Nephron (organoid): ENCODE measurements at regions not wholly inside any gene's neighbourhood (a gene's known extent, or its start where the extent isn't known, plus 50 kb on each side); places are given as distances from the start of the nearest gene placed in this dataset.
"Not testable (repeated sequence)": the region's sequence is repeated elsewhere in the genome, so short reads cannot be mapped to it uniquely, and the experiment has no call there.

Source experiments
- H3K27ac Mint-ChIP-seq, 3 experiments: 2 replicates each; pipeline ENCODE4 v1.8.0; 2020; ENCODE audit warnings: mixed read lengths in 3 of 3, mild to moderate bottlenecking in 2 of 3, moderate library complexity in 1 of 3
- H3K27me3 Mint-ChIP-seq: 2 replicates; pipeline ENCODE4 v1.8.0; 2021; ENCODE audit warnings: low read depth, mild to moderate bottlenecking, moderate library complexity, mixed read lengths
- H3K36me3 Mint-ChIP-seq: 2 replicates; pipeline ENCODE4 v1.8.0; 2020; ENCODE audit warnings: low read depth, mixed read lengths
- H3K4me1 Mint-ChIP-seq: 2 replicates; pipeline ENCODE4 v1.8.0; 2020; ENCODE audit warnings: mixed read lengths
- H3K4me3 Mint-ChIP-seq, 3 experiments: 2 replicates each; pipeline ENCODE4 v1.8.0; 2020; ENCODE audit warnings: mild to moderate bottlenecking in 3 of 3, mixed read lengths in 3 of 3, moderate library complexity in 2 of 3
- H3K9me3 Mint-ChIP-seq: 2 replicates; pipeline ENCODE4 v1.8.0; 2020; ENCODE audit warnings: mixed read lengths
- TF ChIP-seq, protein P1 (sequence below), 3 experiments: fragments of 200-600 bp; sonication (generic); IDR thresholded peaks; one replicate each; pipeline ENCODE4 v1.5.0; 2021; ENCODE audit warnings: antibody characterized with exemption in 3 of 3; ENCODE audit not compliant: unreplicated experiment in 3 of 3

DNA sequence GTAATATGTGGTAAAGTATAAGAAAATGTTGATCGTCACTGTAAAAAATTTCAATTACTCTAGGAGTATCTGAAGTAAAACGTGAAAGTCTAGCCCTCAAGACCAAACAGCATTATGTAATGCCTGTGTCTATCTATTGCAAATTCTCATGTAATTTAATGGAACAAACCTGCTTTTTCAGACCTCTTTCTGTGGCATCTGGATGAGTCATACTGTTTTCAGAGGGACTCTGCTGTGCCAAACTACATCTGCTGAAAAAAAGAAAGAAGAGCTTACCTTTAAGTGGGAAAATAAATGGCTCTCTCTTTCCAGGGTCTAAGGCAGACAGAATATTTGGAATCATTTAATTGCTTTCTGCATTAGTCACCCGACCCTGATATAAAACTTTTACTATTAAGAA, 89.8 kb upstream of the ARMCX2 start:
- Mint-ChIP-seq H3K4me1 (peaks cover 15% of the 10 kb centered on the region), H3K9me3 (peaks cover 6% of the 10 kb centered on the region), H3K27ac (no peak overlapping the region), H3K36me3 (no peaks in the 10 kb centered on the region), H3K27me3 (peaks cover 5% of the 10 kb centered on the region), H3K4me3 (no peak overlapping the region)
- TF ChIP-seq, protein P1, sequence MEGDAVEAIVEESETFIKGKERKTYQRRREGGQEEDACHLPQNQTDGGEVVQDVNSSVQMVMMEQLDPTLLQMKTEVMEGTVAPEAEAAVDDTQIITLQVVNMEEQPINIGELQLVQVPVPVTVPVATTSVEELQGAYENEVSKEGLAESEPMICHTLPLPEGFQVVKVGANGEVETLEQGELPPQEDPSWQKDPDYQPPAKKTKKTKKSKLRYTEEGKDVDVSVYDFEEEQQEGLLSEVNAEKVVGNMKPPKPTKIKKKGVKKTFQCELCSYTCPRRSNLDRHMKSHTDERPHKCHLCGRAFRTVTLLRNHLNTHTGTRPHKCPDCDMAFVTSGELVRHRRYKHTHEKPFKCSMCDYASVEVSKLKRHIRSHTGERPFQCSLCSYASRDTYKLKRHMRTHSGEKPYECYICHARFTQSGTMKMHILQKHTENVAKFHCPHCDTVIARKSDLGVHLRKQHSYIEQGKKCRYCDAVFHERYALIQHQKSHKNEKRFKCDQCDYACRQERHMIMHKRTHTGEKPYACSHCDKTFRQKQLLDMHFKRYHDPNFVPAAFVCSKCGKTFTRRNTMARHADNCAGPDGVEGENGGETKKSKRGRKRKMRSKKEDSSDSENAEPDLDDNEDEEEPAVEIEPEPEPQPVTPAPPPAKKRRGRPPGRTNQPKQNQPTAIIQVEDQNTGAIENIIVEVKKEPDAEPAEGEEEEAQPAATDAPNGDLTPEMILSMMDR (IDR thresholded peaks at IDR 0.05; ENCODE audit: unreplicated experiment in 3 of 3), result no peak

DNA sequence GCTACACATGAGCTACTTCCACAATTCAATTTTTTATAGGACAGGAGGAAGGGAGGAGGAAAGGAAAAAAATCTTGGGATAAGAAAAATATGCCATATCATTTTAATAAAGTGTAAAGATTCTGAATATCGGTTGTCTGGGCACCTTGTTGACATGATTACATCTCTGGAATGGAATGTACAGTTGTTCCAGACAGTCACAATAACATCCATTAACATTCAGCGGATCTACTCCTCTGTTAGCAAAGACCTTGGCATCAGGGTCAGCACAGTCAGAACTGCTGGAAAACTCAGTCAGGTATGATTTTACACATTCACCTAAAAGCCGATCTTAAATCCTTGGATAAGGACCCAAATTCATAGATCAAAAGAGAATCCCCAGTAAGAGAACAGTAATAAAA, 85.4 kb upstream of the ARMCX2 start:
- H3K9me3 Mint-ChIP-seq, result no peaks in the 10 kb centered on the region
- peak overlapping the region; percentile 48 to 77 (median 55) for H3K27ac Mint-ChIP-seq
- H3K27me3 Mint-ChIP-seq, result no peaks in the 10 kb centered on the region
- TF ChIP-seq, protein P1 (IDR thresholded peaks at IDR 0.05; ENCODE audit: unreplicated experiment in 3 of 3), result no peak
- H3K4me1 Mint-ChIP-seq, result peaks cover 17% of the 10 kb centered on the region
- H3K4me3 Mint-ChIP-seq, result no peak overlapping the region
- H3K36me3 Mint-ChIP-seq, result no peaks in the 10 kb centered on the region

DNA sequence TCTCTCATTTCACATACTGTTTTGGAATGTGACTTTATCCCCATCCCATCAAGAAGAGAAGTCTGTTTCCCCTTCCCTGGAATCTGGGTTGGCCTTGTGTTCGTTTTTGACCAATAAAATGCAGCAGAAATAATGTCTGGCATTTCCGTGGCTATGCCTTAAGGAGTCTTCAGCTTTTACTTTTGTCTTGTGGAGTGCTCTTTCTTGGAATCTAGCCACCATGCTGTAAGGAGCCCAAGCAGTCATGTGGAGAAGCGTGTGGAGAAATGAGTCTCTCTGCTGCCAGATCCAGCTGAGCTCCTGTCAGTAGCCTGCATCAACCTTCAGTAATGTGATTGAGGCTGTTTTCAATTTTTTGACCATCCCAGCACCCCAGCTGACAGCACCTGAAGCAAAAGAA, 84.4 kb upstream of the ARMCX2 start:
- H3K4me1 Mint-ChIP-seq, result peaks cover 17% of the 10 kb centered on the region
- no peaks in the 10 kb centered on the region for H3K9me3 Mint-ChIP-seq

DNA sequence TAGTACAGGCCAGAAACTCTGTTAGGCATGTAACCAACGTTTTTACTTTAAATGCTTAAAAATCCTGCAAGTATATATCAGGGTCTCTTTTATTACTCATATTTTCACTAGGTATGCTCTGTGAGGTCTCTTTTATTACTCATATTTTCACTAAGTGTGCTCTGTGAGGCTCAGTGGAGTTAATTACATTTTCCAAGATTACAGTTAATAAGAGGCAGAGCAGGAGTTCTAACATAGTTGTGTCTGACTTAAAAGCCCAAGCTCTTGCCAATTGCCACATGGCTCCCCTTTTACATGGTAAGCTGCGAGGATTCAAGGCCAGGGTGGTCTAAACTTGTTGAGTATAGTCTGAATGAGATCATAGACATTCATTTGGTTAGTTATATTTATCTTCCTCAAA, 81.0 kb upstream of the ARMCX2 start:
- Mint-ChIP-seq H3K36me3 (no peaks in the 10 kb centered on the region), H3K9me3 (peaks cover 7% of the 10 kb centered on the region), H3K27me3 (no peaks in the 10 kb centered on the region), H3K4me3 (no peak overlapping the region), H3K27ac (no peak overlapping the region), H3K4me1 (peaks cover 28% of the 10 kb centered on the region)
- TF ChIP-seq, protein P1 (IDR thresholded peaks at IDR 0.05; ENCODE audit: unreplicated experiment in 3 of 3), result no peak

More for the DNA sequence above, 84.4 kb upstream of the ARMCX2 start:
- Mint-ChIP-seq H3K27me3 (no peaks in the 10 kb centered on the region), H3K27ac (peak overlapping the region in 1 of 3 experiments; percentile 55), H3K4me3 (no peak overlapping the region), H3K36me3 (no peaks in the 10 kb centered on the region)
- TF ChIP-seq, protein P1 (IDR thresholded peaks at IDR 0.05; ENCODE audit: unreplicated experiment in 3 of 3), result no peak

DNA sequence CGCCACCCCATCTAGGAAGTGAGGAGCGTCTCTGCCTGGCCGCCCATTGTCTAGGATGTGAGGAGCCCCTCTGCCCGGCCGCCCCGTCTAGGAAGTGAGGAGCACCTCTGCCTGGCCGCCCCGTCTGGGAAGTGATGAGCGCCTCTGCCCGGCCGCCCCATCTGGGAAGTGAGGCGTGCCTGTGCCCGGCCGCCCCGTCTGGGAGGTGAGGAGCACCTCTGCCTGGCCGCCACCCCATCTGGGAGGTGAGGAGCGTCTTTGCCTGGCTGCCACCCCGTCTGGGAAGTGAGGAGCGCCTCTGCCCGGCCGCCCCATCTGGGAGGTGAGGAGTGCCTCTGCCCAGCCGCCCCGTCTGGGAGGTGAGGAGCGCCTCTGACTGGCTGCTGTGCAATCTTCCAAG, 79.2 kb upstream of the ARMCX2 start:
- not testable (repeated sequence) for H3K27me3 Mint-ChIP-seq, H3K27ac Mint-ChIP-seq, H3K9me3 Mint-ChIP-seq, H3K36me3 Mint-ChIP-seq, H3K4me3 Mint-ChIP-seq
- H3K4me1 Mint-ChIP-seq, result peaks cover 14% of the 10 kb centered on the region

DNA sequence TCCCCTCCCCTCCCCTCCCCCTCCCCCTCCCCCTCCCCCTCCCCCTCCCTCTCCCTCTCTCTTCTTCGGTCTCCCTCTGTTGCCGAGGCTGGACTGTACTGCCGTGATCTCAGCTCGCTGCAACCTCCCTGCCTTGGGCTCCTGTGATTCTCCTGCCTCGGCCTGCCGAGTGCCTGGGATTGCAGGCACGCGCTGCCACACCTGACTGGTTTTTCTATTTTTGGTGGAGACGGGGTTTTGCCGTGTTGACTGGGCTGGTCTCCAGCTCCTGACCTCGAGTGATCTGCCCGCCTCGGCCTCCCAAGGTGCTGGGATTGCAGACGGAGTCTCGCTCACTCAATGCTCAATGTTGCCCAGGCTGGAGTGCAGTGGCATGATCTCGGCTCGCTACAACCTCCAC, 78.8 kb upstream of the ARMCX2 start:
- not testable (repeated sequence) for H3K4me3 Mint-ChIP-seq, H3K36me3 Mint-ChIP-seq, H3K27me3 Mint-ChIP-seq, H3K9me3 Mint-ChIP-seq, H3K27ac Mint-ChIP-seq
- peaks cover 14% of the 10 kb centered on the region for H3K4me1 Mint-ChIP-seq

DNA sequence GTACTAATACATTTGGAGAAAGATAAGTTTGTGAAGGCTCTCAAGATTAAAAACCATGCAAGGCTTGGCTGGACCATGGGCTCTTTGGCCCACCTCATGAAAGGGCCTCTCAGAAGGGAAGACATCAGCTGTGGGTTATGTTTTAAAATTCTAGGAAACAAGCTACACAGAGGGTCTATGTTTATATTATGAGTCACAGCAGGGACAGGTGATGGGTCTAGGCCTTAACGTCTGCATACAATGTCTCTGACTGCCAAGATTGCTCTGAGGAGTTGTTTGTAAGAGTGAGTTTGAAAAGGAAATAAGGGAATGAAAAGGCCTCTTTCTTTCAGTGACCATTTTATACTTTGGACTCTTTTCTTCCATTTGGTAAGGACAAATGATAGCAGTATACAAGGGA, 77.0 kb upstream of the ARMCX2 start:
- peaks cover 14% of the 10 kb centered on the region for H3K4me1 Mint-ChIP-seq
- TF ChIP-seq, protein P1 (IDR thresholded peaks at IDR 0.05; ENCODE audit: unreplicated experiment in 3 of 3), result no peak
- no peaks in the 10 kb centered on the region for H3K27me3 Mint-ChIP-seq
- no peak overlapping the region for H3K4me3 Mint-ChIP-seq
- H3K36me3 Mint-ChIP-seq, result no peaks in the 10 kb centered on the region
- H3K9me3 Mint-ChIP-seq, result peaks cover 7% of the 10 kb centered on the region
- peak overlapping the region in 2 of 3 experiments; percentile 29 to 73 for H3K27ac Mint-ChIP-seq
